DND-41 (cell line): ENCODE measurements at regions not wholly inside any gene's neighbourhood (a gene's known extent, or its start where the extent isn't known, plus 50 kb on each side); places are given as distances from the start of the nearest gene placed in this dataset.

Experiments used
- ATAC-seq: fragments of 200-7000 bp; cut with Tn5 transposase; 3 replicates; pipeline ENCODE4 v1.9.1; 2021; ENCODE audit warnings: low read depth; ENCODE audit not compliant: insufficient read depth
- DNase-seq: peaks from one replicate; pipeline ENCODE4 v3.0.0-alpha.2; 2020
- H2AFZ ChIP-seq: 2 replicates; pipeline ENCODE4 v1.6.0; 2012; ENCODE audit warnings: low read depth, low read length
- H3K27ac ChIP-seq: 2 replicates; pipeline ENCODE4 v1.5.1; 2012; ENCODE audit warnings: low read length, inconsistent platforms
- H3K27me3 ChIP-seq: fragments of 200-600 bp; sonication (generic); 2 replicates; pipeline ENCODE4 v1.6.0; 2012; ENCODE audit warnings: low read length, mild to moderate bottlenecking, inconsistent platforms; ENCODE audit not compliant: insufficient read depth, poor library complexity
- H3K36me3 ChIP-seq: 2 replicates; pipeline ENCODE4 v1.5.1; 2012; ENCODE audit warnings: low read length, inconsistent platforms; ENCODE audit not compliant: insufficient read depth
- H3K4me1 ChIP-seq: 2 replicates; pipeline ENCODE4 v1.5.1; 2012; ENCODE audit warnings: mild to moderate bottlenecking, low read length; ENCODE audit not compliant: insufficient read depth
- H3K4me2 ChIP-seq: 2 replicates; pipeline ENCODE4 v1.6.0; 2012; ENCODE audit warnings: mild to moderate bottlenecking, moderate library complexity, low read length, inconsistent platforms; ENCODE audit not compliant: insufficient read depth
- H3K4me3 ChIP-seq, 2 experiments: fragments of 200-600 bp in 1 of 2; shearing (Covaris generic) in 1 of 2; 2 replicates each; pipeline ENCODE4 v1.5.1; 2012 to 2016; ENCODE audit warnings: inconsistent platforms in 2 of 2, low read length in 2 of 2, mild to moderate bottlenecking in 2 of 2, low read depth in 1 of 2, moderate library complexity in 1 of 2
- H3K79me2 ChIP-seq: 2 replicates; pipeline ENCODE4 v1.6.0; 2012; ENCODE audit warnings: low read length, inconsistent platforms; ENCODE audit not compliant: insufficient read depth
- H3K9ac ChIP-seq: 2 replicates; pipeline ENCODE4 v1.6.0; 2012; ENCODE audit warnings: low read depth, mild to moderate bottlenecking, inconsistent platforms, low read length, moderate library complexity
- H3K9me3 ChIP-seq: 2 replicates; pipeline ENCODE4 v1.5.1; 2012; ENCODE audit warnings: low read length, moderate library complexity, mild to moderate bottlenecking, inconsistent platforms; ENCODE audit not compliant: insufficient read depth, severe bottlenecking
- H4K20me1 ChIP-seq: 2 replicates; pipeline ENCODE4 v1.6.0; 2012; ENCODE audit warnings: low read length; ENCODE audit not compliant: insufficient read depth
- EZH2 ChIP-seq: IDR thresholded peaks from 3 replicates; pipeline ENCODE4 v1.6.1; 2012; ENCODE audit warnings: borderline replicate concordance, low read depth, mild to moderate bottlenecking, moderate library complexity, low read length, inconsistent platforms; ENCODE audit not compliant: severe bottlenecking
- TF ChIP-seq, protein P1 (sequence below): IDR thresholded peaks from 2 replicates; pipeline ENCODE4 v1.5.1; 2012; ENCODE audit warnings: borderline replicate concordance, low read length, moderate library complexity, mild to moderate bottlenecking; ENCODE audit not compliant: poor library complexity, severe bottlenecking; ENCODE audit errors: extremely low read depth

DNA sequence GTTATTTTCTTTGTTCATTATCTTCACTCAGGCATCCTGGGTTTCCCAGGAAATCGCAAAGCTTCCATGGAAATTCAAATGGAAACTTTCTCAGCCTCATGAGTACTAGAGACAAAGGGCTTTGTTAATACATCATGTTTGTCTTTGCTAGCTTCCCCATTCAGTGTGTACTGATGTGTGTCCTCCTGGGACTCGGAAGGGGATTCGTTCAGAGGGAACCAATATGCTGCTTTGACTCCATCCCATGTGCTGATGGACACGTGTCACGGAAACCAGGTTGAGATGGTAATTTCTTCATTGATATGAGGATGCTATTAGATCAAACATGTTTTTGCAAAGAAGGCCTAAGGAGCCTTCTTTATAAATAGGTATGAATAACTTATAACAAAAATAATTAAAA, 87.0 kb upstream of the KCNAB1 start:
- H3K27ac ChIP-seq = no peak overlapping the region
- no peak for DNase-seq

GRCh38 chr3:156035158-156035557, 85.2 kb upstream of the KCNAB1 start:
- H3K4me2 ChIP-seq = no peak overlapping the region
- no peaks in the 10 kb centered on the region for H3K27me3 ChIP-seq
- H3K4me3 ChIP-seq = no peak overlapping the region
- H3K27ac ChIP-seq = no peak overlapping the region
- no peak overlapping the region for H3K9ac ChIP-seq
- H3K36me3 ChIP-seq = no peaks in the 10 kb centered on the region
- no peaks in the 10 kb centered on the region for H4K20me1 ChIP-seq
- TF ChIP-seq, protein P1, sequence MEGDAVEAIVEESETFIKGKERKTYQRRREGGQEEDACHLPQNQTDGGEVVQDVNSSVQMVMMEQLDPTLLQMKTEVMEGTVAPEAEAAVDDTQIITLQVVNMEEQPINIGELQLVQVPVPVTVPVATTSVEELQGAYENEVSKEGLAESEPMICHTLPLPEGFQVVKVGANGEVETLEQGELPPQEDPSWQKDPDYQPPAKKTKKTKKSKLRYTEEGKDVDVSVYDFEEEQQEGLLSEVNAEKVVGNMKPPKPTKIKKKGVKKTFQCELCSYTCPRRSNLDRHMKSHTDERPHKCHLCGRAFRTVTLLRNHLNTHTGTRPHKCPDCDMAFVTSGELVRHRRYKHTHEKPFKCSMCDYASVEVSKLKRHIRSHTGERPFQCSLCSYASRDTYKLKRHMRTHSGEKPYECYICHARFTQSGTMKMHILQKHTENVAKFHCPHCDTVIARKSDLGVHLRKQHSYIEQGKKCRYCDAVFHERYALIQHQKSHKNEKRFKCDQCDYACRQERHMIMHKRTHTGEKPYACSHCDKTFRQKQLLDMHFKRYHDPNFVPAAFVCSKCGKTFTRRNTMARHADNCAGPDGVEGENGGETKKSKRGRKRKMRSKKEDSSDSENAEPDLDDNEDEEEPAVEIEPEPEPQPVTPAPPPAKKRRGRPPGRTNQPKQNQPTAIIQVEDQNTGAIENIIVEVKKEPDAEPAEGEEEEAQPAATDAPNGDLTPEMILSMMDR = no peak
- TF ChIP-seq EZH2 = no peak
- DNase-seq (no peak), ATAC-seq (no peak)
- no peaks in the 10 kb centered on the region for H3K79me2 ChIP-seq
- H3K9me3 ChIP-seq = no peaks in the 10 kb centered on the region
- H3K4me1 ChIP-seq = no peaks in the 10 kb centered on the region
- no peak overlapping the region for H2AFZ ChIP-seq

More for the DNA sequence above, 87.0 kb upstream of the KCNAB1 start:
- ATAC-seq = no peak
- no peaks in the 10 kb centered on the region for H3K79me2 ChIP-seq
- H3K9me3 ChIP-seq = no peaks in the 10 kb centered on the region
- no peaks in the 10 kb centered on the region for H3K4me1 ChIP-seq
- H3K27me3 ChIP-seq = peaks cover 1% of the 10 kb centered on the region
- H3K9ac ChIP-seq = no peak overlapping the region
- H4K20me1 ChIP-seq = no peaks in the 10 kb centered on the region
- no peak overlapping the region for H3K4me2 ChIP-seq
- no peak for TF ChIP-seq EZH2
- TF ChIP-seq, protein P1 = no peak
- H3K4me3 ChIP-seq = no peak overlapping the region
- no peak overlapping the region for H2AFZ ChIP-seq
- H3K36me3 ChIP-seq = no peaks in the 10 kb centered on the region

DNA sequence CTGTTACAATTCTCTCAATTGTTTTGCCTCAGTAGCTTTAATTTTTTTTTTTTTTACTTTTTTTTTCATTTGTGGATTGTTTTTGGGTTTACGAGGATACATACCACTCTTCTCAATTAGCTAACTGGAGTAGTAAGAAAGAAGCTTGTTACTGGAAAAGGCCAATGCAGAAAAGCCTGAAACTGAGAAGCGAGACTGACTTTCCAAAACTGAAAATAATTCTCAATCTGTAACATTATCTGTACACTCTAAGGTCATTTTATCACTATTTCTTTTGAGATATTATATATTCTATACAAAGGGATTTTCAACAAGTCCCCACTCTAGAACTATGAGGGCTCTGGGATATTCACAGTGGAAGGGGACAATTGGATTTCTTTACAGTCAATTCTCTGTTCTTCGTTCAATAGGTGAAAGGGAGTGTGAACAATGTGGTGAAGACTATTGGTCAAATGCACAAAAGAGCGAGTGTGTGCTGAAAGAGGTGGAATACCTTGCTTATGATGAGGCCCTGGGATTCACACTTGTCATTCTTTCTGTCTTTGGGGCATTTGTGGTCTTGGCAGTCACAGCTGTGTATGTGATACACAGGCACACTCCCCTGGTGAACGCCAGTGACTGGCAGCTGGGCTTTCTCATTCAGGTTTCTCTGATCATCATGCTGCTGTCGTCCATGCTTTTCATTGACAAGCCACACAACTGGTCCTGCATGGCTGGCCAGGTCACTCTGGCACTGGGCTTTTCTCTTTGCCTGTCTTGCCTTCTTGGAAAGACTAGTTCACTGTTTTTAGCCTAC, 83.9 kb upstream of the KCNAB1 start:
- H3K27ac ChIP-seq = no peak overlapping the region
- no peaks in the 10 kb centered on the region for H3K36me3 ChIP-seq
- DNase-seq (no peak), ATAC-seq (no peak)
- no peak overlapping the region for H3K4me2 ChIP-seq
- no peaks in the 10 kb centered on the region for H4K20me1 ChIP-seq
- no peak for TF ChIP-seq EZH2
- TF ChIP-seq, protein P1 = no peak
- no peak overlapping the region for H2AFZ ChIP-seq
- H3K79me2 ChIP-seq = no peaks in the 10 kb centered on the region
- no peak overlapping the region for H3K9ac ChIP-seq
- no peaks in the 10 kb centered on the region for H3K9me3 ChIP-seq
- H3K4me3 ChIP-seq = no peak overlapping the region
- H3K27me3 ChIP-seq = no peaks in the 10 kb centered on the region
- no peaks in the 10 kb centered on the region for H3K4me1 ChIP-seq
